T-helper 17 cell (primary cell): ENCODE measurements at regions not wholly inside any gene's neighbourhood (a gene's known extent, or its start where the extent isn't known, plus 50 kb on each side); places are given as distances from the start of the nearest gene placed in this dataset.

Experiments used
- ATAC-seq: fragments of 150-1000 bp; cut with Tn5 transposase; 2 replicates; pipeline ENCODE4 v1.10.0; 2021; ENCODE audit warnings: mild to moderate bottlenecking, moderate library complexity
- DNase-seq, 3 donors: peaks; one replicate each; pipeline versions ENCODE4 v3.0.0 to v3.0.0-alpha.2; 2020 to 2021
- H3K9me3 ChIP-seq: one replicate; pipeline ENCODE4 v1.7.0; 2013; ENCODE audit warnings: low read length, mild to moderate bottlenecking; ENCODE audit not compliant: control insufficient read depth, poor library complexity, severe bottlenecking
- H3K27ac Mint-ChIP-seq: one replicate; pipeline ENCODE4 v1.8.0; 2022; ENCODE audit warnings: mild to moderate bottlenecking, moderate library complexity, mixed read lengths
- H3K27me3 Mint-ChIP-seq: one replicate; pipeline ENCODE4 v1.8.0; 2022; ENCODE audit warnings: mixed read lengths
- H3K36me3 Mint-ChIP-seq: one replicate; pipeline ENCODE4 v1.8.0; 2022; ENCODE audit warnings: low read depth, mixed read lengths
- H3K4me1 Mint-ChIP-seq: one replicate; pipeline ENCODE4 v1.8.0; 2022; ENCODE audit warnings: mild to moderate bottlenecking, mixed read lengths
- H3K4me3 Mint-ChIP-seq: one replicate; pipeline ENCODE4 v1.8.0; 2022; ENCODE audit warnings: mild to moderate bottlenecking, moderate library complexity, mixed read lengths

GRCh38 chr9:27625751-27626150 is 52.5 kb upstream of the C9orf72 start:
- Mint-ChIP-seq H3K4me3 (no peak overlapping the region), H3K27ac (no peak overlapping the region), H3K27me3 (peaks cover 16% of the 10 kb centered on the region), H3K4me1 (peaks cover 2% of the 10 kb centered on the region), H3K36me3 (no peaks in the 10 kb centered on the region)
- H3K9me3 ChIP-seq: no peaks in the 10 kb centered on the region
- ATAC-seq (no peak), DNase-seq (no peak)

GRCh38 chr9:27626244-27627187 is 53.2 kb upstream of the C9orf72 start:
- ATAC-seq (no peak), DNase-seq (no peak)
- H3K36me3 Mint-ChIP-seq: no peaks in the 10 kb centered on the region
- H3K4me3 Mint-ChIP-seq: no peak overlapping the region
- peaks cover 2% of the 10 kb centered on the region for H3K4me1 Mint-ChIP-seq
- no peak overlapping the region for H3K27ac Mint-ChIP-seq
- H3K27me3 Mint-ChIP-seq: peaks cover 16% of the 10 kb centered on the region
- H3K9me3 ChIP-seq: no peaks in the 10 kb centered on the region

- H3K27ac Mint-ChIP-seq: no peak overlapping the region
- no peaks in the 10 kb centered on the region for H3K36me3 Mint-ChIP-seq
- peaks cover 2% of the 10 kb centered on the region for H3K4me1 Mint-ChIP-seq
- no peak overlapping the region for H3K4me3 Mint-ChIP-seq
- no peaks in the 10 kb centered on the region for H3K9me3 ChIP-seq
- H3K27me3 Mint-ChIP-seq: peaks cover 16% of the 10 kb centered on the region
- ATAC-seq (no peak), DNase-seq (no peak)
Measured at GRCh38 chr9:27627188-27627564, 53.9 kb upstream of the C9orf72 start.

- Mint-ChIP-seq H3K4me1 (no peaks in the 10 kb centered on the region), H3K27ac (no peak overlapping the region), H3K4me3 (no peak overlapping the region), H3K27me3 (peaks cover 17% of the 10 kb centered on the region), H3K36me3 (no peaks in the 10 kb centered on the region)
- ATAC-seq (no peak), DNase-seq (no peak)
- H3K9me3 ChIP-seq: no peaks in the 10 kb centered on the region
Measured at GRCh38 chr9:27628311-27628710, 55.0 kb upstream of the C9orf72 start.

GRCh38 chr9:27629425-27629824 is 56.1 kb upstream of the C9orf72 start:
- ATAC-seq: no peak
- no peak overlapping the region for H3K4me3 Mint-ChIP-seq
- H3K27ac Mint-ChIP-seq: no peak overlapping the region
- no peak for DNase-seq
- no peaks in the 10 kb centered on the region for H3K4me1 Mint-ChIP-seq
- no peaks in the 10 kb centered on the region for H3K9me3 ChIP-seq
- peaks cover 29% of the 10 kb centered on the region for H3K27me3 Mint-ChIP-seq
- H3K36me3 Mint-ChIP-seq: no peaks in the 10 kb centered on the region

- Mint-ChIP-seq H3K27me3 (peaks cover 17% of the 10 kb centered on the region), H3K4me3 (no peak overlapping the region), H3K27ac (no peak overlapping the region), H3K36me3 (no peaks in the 10 kb centered on the region), H3K4me1 (no peaks in the 10 kb centered on the region)
- DNase-seq (no peak), ATAC-seq (no peak)
- H3K9me3 ChIP-seq: no peaks in the 10 kb centered on the region
Measured at GRCh38 chr9:27632254-27632653, 59.0 kb upstream of the C9orf72 start.

- DNase-seq: no peak
- Mint-ChIP-seq H3K27ac (no peak overlapping the region), H3K36me3 (no peaks in the 10 kb centered on the region), H3K4me1 (no peaks in the 10 kb centered on the region), H3K27me3 (peaks cover 24% of the 10 kb centered on the region), H3K4me3 (no peak overlapping the region)
- no peaks in the 10 kb centered on the region for H3K9me3 ChIP-seq
- no peak for ATAC-seq
Measured at GRCh38 chr9:27633764-27634163, 60.5 kb upstream of the C9orf72 start.

- no peak overlapping the region for H3K27ac Mint-ChIP-seq
- DNase-seq (no peak), ATAC-seq (no peak)
- no peaks in the 10 kb centered on the region for H3K9me3 ChIP-seq
- peaks cover 21% of the 10 kb centered on the region for H3K27me3 Mint-ChIP-seq
- H3K4me3 Mint-ChIP-seq: no peak overlapping the region
- H3K4me1 Mint-ChIP-seq: no peaks in the 10 kb centered on the region
- H3K36me3 Mint-ChIP-seq: no peaks in the 10 kb centered on the region
Measured at GRCh38 chr9:27634879-27635278, 61.6 kb upstream of the C9orf72 start.

GRCh38 chr9:27638716-27639115 is 65.4 kb upstream of the C9orf72 start:
- H3K4me1 Mint-ChIP-seq: no peaks in the 10 kb centered on the region

GRCh38 chr9:27645161-27645840 is 72.0 kb upstream of the C9orf72 start:
- Mint-ChIP-seq H3K4me3 (no peak overlapping the region), H3K27ac (no peak overlapping the region), H3K4me1 (no peaks in the 10 kb centered on the region), H3K27me3 (no peaks in the 10 kb centered on the region), H3K36me3 (no peaks in the 10 kb centered on the region)
- ATAC-seq (no peak), DNase-seq (no peak)
- H3K9me3 ChIP-seq: no peaks in the 10 kb centered on the region

More at GRCh38 chr9:27638716-27639115, 65.4 kb upstream of the C9orf72 start:
- no peaks in the 10 kb centered on the region for H3K9me3 ChIP-seq
- no peak overlapping the region for H3K4me3 Mint-ChIP-seq
- peaks cover 16% of the 10 kb centered on the region for H3K27me3 Mint-ChIP-seq
- H3K36me3 Mint-ChIP-seq: peaks cover 2% of the 10 kb centered on the region
- no peak for DNase-seq
- ATAC-seq: no peak
- H3K27ac Mint-ChIP-seq: no peak overlapping the region

- Mint-ChIP-seq H3K36me3 (no peaks in the 10 kb centered on the region), H3K4me1 (no peaks in the 10 kb centered on the region), H3K4me3 (no peak overlapping the region), H3K27me3 (peaks cover 5% of the 10 kb centered on the region), H3K27ac (no peak overlapping the region)
- DNase-seq (no peak), ATAC-seq (no peak)
- H3K9me3 ChIP-seq: no peaks in the 10 kb centered on the region
Measured at GRCh38 chr9:27653246-27653645, 80.0 kb upstream of the C9orf72 start.

GRCh38 chr9:27653957-27654356 is 80.7 kb upstream of the C9orf72 start:
- no peak for ATAC-seq
- Mint-ChIP-seq H3K36me3 (no peaks in the 10 kb centered on the region), H3K4me3 (no peak overlapping the region), H3K27me3 (peaks cover 5% of the 10 kb centered on the region), H3K4me1 (no peaks in the 10 kb centered on the region), H3K27ac (no peak overlapping the region)
- DNase-seq: no peak
- no peaks in the 10 kb centered on the region for H3K9me3 ChIP-seq

- DNase-seq: no peak
Measured at GRCh38 chr9:27654629-27655285, 81.5 kb upstream of the C9orf72 start.

More at GRCh38 chr9:27654629-27655285, 81.5 kb upstream of the C9orf72 start:
- H3K36me3 Mint-ChIP-seq: no peaks in the 10 kb centered on the region
- no peak overlapping the region for H3K27ac Mint-ChIP-seq
- H3K27me3 Mint-ChIP-seq: peaks cover 5% of the 10 kb centered on the region
- no peaks in the 10 kb centered on the region for H3K4me1 Mint-ChIP-seq
- H3K9me3 ChIP-seq: no peaks in the 10 kb centered on the region
- no peak overlapping the region for H3K4me3 Mint-ChIP-seq
- ATAC-seq: no peak
